ENCODE measurements at regions not wholly inside any gene's neighbourhood (a gene's known extent, or its start where the extent isn't known, plus 50 kb on each side); places are given as distances from the start of the nearest gene placed in this dataset.

DNA sequence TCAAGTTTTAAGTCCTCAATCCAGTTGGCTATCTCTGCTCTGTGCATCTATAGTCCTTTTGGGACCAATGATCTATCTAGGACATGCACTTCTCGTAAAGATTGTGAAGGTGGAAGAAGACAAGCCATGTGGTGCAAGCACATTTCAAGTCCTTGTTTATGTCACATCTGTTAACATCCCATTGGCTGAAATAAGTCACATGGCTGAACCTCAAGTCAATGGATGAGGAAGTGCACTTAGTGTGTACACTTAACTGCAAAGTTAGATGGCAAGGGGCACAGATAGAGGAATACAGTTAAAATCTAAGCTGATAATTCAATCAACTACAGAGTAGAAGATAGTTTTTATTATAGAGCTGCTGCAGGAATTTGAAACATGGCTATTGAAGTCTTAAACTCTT is 362.8 kb upstream of the TBX3 start:
- DNase-seq (no peak), ATAC-seq (no peak)
- Mint-ChIP-seq H3K27me3 (no peaks in the 10 kb centered on the region), H3K36me3 (ENCODE audit: low read depth) (no peaks in the 10 kb centered on the region), H3K9me3 (peaks cover 3% of the 10 kb centered on the region), H3K4me3 (no peak overlapping the region), H3K27ac (no peak overlapping the region), H3K4me1 (ENCODE audit: low read depth) (no peaks in the 10 kb centered on the region)
- ChIA-PET POLR2A (no interaction called here), CTCF (no interaction called here)
- TF ChIP-seq, protein P1, sequence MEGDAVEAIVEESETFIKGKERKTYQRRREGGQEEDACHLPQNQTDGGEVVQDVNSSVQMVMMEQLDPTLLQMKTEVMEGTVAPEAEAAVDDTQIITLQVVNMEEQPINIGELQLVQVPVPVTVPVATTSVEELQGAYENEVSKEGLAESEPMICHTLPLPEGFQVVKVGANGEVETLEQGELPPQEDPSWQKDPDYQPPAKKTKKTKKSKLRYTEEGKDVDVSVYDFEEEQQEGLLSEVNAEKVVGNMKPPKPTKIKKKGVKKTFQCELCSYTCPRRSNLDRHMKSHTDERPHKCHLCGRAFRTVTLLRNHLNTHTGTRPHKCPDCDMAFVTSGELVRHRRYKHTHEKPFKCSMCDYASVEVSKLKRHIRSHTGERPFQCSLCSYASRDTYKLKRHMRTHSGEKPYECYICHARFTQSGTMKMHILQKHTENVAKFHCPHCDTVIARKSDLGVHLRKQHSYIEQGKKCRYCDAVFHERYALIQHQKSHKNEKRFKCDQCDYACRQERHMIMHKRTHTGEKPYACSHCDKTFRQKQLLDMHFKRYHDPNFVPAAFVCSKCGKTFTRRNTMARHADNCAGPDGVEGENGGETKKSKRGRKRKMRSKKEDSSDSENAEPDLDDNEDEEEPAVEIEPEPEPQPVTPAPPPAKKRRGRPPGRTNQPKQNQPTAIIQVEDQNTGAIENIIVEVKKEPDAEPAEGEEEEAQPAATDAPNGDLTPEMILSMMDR (IDR thresholded peaks at IDR 0.05), result no peak
- intact Hi-C loops (cut with micrococcal nuclease), result no loop called here

DNA sequence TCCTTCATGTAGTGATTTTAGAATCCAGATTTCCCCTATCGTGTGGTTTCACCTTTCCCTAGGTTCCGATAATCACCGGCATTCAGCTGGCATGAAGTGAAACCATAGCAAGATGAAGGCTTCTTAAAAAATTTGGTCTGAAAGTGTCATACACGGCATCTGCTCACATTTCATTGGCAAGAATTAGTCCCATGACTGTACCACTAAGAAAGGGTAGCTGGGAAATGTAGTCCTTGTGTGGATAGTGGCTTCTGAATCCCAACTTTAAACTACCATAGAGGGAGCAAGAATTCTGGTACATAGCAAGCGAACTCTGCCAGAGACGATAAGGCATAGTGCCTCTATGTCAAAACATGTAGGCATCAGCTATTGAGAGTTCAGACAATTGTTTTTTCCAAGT is 360.1 kb upstream of the TBX3 start:
- Mint-ChIP-seq H3K4me3 (no peak overlapping the region), H3K36me3 (ENCODE audit: low read depth) (no peaks in the 10 kb centered on the region), H3K27me3 (no peaks in the 10 kb centered on the region), H3K27ac (no peak overlapping the region), H3K9me3 (peaks cover 1% of the 10 kb centered on the region), H3K4me1 (ENCODE audit: low read depth) (no peaks in the 10 kb centered on the region)
- intact Hi-C loops (cut with micrococcal nuclease), result no loop called here
- TF ChIP-seq, protein P1 (IDR thresholded peaks at IDR 0.05), result no peak
- DNase-seq (no peak), ATAC-seq (no peak)
- CTCF ChIA-PET, result no interaction called here
- POLR2A ChIA-PET, result no interaction called here

DNA sequence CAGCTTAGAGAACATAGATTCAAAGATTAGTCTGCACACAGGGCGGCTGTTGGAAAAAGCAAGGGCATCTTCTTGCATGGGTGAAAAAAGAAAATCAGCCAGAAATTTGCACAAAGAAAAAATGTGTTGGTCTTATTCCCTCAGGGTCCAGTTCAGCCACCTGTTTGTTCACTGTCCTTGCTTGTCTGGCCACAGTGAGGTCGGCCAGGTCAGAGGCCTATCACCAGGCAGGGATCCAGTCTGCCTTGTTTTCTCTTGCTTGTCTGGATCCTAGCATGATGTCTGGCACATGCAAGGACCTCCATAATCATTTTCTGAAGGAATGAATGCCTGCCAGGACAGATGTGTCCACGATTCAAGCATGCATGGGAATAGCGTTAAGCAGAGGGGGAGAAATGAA is 359.1 kb upstream of the TBX3 start:
- no peak for DNase-seq
- CTCF ChIA-PET, result no interaction called here
- TF ChIP-seq, protein P1 (IDR thresholded peaks at IDR 0.05), result no peak

DNA sequence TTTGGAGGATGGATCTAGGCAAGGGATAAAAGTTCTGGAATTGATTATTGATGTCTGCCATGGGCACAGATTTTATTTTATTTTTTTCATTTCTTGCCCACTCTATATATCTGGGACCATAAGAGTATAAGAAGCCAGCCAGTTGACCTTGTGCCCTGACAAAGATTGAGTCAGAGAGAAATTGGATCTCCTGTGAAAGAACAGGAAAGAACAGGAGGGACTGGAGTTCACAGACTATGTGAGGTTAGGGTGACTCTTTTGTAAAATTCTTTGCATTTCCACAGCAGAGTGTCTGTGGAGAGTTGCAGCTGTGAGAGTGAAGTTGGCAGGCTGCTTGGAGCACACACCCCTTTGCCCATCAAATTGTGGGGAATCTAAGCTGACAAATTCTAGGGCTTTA is 358.4 kb upstream of the TBX3 start:
- intact Hi-C loops (cut with micrococcal nuclease), result no loop called here
- TF ChIP-seq, protein P1 (IDR thresholded peaks at IDR 0.05), result no peak
- no peak overlapping the region for H3K27ac Mint-ChIP-seq
- H3K9me3 Mint-ChIP-seq, result peaks cover 3% of the 10 kb centered on the region
- no peak overlapping the region for H3K4me3 Mint-ChIP-seq
- POLR2A ChIA-PET, result no interaction called here
- no peaks in the 10 kb centered on the region for H3K27me3 Mint-ChIP-seq
- H3K4me1 Mint-ChIP-seq (ENCODE audit: low read depth), result no peaks in the 10 kb centered on the region
- CTCF ChIA-PET, result no interaction called here
- no peaks in the 10 kb centered on the region for H3K36me3 Mint-ChIP-seq (ENCODE audit: low read depth)
- ATAC-seq (no peak), DNase-seq (no peak)

More for the DNA sequence above, 359.1 kb upstream of the TBX3 start:
- H3K4me3 Mint-ChIP-seq, result no peak overlapping the region
- ATAC-seq, result no peak
- POLR2A ChIA-PET, result no interaction called here
- intact Hi-C loops (cut with micrococcal nuclease), result no loop called here
- H3K27me3 Mint-ChIP-seq, result no peaks in the 10 kb centered on the region
- no peaks in the 10 kb centered on the region for H3K36me3 Mint-ChIP-seq (ENCODE audit: low read depth)
- H3K4me1 Mint-ChIP-seq (ENCODE audit: low read depth), result no peaks in the 10 kb centered on the region
- peaks cover 1% of the 10 kb centered on the region for H3K9me3 Mint-ChIP-seq
- H3K27ac Mint-ChIP-seq, result no peak overlapping the region

DNA sequence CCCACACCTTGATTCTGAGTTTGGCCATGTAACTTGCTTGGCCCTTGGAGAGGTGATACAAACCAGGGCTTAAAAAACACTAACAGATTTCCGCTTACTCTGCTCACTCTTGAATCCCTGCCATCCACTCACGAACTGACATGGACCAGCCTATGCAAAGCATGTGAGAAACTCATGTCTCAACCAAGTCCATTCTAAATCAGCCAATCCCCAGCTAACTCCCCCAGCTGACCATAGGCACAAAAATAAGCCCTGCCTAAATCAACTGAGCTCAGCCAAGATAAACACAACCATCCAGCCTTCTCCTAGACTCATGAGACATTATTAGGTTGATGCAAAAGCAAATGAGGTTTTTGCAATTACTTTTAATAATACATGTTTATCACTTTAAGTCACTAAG is 353.9 kb upstream of the TBX3 start:
- no peaks in the 10 kb centered on the region for H3K36me3 Mint-ChIP-seq (ENCODE audit: low read depth)
- POLR2A ChIA-PET, result no interaction called here
- no peak for ATAC-seq

More for the DNA sequence above, 353.9 kb upstream of the TBX3 start:
- Mint-ChIP-seq H3K27ac (no peak overlapping the region), H3K4me1 (ENCODE audit: low read depth) (no peaks in the 10 kb centered on the region), H3K27me3 (no peaks in the 10 kb centered on the region), H3K4me3 (no peak overlapping the region), H3K9me3 (peaks cover 3% of the 10 kb centered on the region)
- DNase-seq, result no peak
- CTCF ChIA-PET, result no interaction called here
- intact Hi-C loops (cut with micrococcal nuclease), result no loop called here
- TF ChIP-seq, protein P1 (IDR thresholded peaks at IDR 0.05), result no peak

All from activated CD8-positive, alpha-beta T cell treated with anti-CD3 and anti-CD28 coated beads for 36 hours (primary cell).